Neural progenitor cell (in vitro differentiated cells): ENCODE measurements at regions not wholly inside any gene's neighbourhood (a gene's known extent, or its start where the extent isn't known, plus 50 kb on each side); places are given as distances from the start of the nearest gene placed in this dataset.

Experiments used
- DNase-seq: peaks from one replicate; pipeline ENCODE4 v3.0.0-alpha.2; 2016; ENCODE audit warnings: low spot score
- H2AFZ ChIP-seq: fragments of 200-600 bp; sonication (generic); replicated peaks from 2 replicates; pipeline ENCODE4 v1.6.1; 2016; ENCODE audit warnings: antibody characterized with exemption
- H3F3A ChIP-seq: fragments of 200-600 bp; sonication (generic); 2 replicates; pipeline ENCODE4 v1.6.1; 2016; ENCODE audit warnings: antibody characterized with exemption, low read depth
- H3K27ac ChIP-seq: fragments of 200-600 bp; sonication (generic); 2 replicates; pipeline ENCODE4 v1.5.1; 2016; ENCODE audit warnings: mild to moderate bottlenecking
- H3K27me3 ChIP-seq: fragments of 200-600 bp; sonication (generic); 2 replicates; pipeline ENCODE4 v1.6.1; 2016; ENCODE audit warnings: mild to moderate bottlenecking, moderate library complexity
- H3K36me3 ChIP-seq: fragments of 200-600 bp; sonication (generic); 2 replicates; pipeline ENCODE4 v1.5.1; 2016
- H3K4me1 ChIP-seq: fragments of 200-600 bp; sonication (generic); 2 replicates; pipeline ENCODE4 v1.6.1; 2016; ENCODE audit warnings: mixed run types
- H3K4me2 ChIP-seq: fragments of 200-600 bp; sonication (generic); 2 replicates; pipeline ENCODE4 v1.6.1; 2016
- H3K4me3 ChIP-seq: fragments of 200-600 bp; sonication (generic); 2 replicates; pipeline ENCODE4 v1.5.1; 2016
- H3K79me2 ChIP-seq: fragments of 200-600 bp; sonication (generic); 2 replicates; pipeline ENCODE4 v1.6.1; 2016; ENCODE audit warnings: low read depth
- H3K9ac ChIP-seq: fragments of 200-600 bp; sonication (generic); 2 replicates; pipeline ENCODE4 v1.6.1; 2016
- H3K9me3 ChIP-seq: fragments of 200-600 bp; sonication (generic); 2 replicates; pipeline ENCODE4 v1.5.1; 2016; ENCODE audit warnings: low read depth
- H4K20me1 ChIP-seq: fragments of 200-600 bp; sonication (generic); 2 replicates; pipeline ENCODE4 v1.6.1; 2016; ENCODE audit warnings: low read depth
- H3K27ac Mint-ChIP-seq: 3 replicates; pipeline ENCODE4 v1.8.0; 2021; ENCODE audit warnings: mixed read lengths
- H3K27me3 Mint-ChIP-seq: 2 replicates; pipeline ENCODE4 v1.8.0; 2022; ENCODE audit warnings: low read depth, mild to moderate bottlenecking, inconsistent platforms, moderate library complexity, mixed read lengths; ENCODE audit not compliant: insufficient read depth
- H3K36me3 Mint-ChIP-seq: 3 replicates; pipeline ENCODE4 v1.8.0; 2021; ENCODE audit warnings: mixed read lengths
- H3K4me1 Mint-ChIP-seq: 3 replicates; pipeline ENCODE4 v1.8.0; 2021; ENCODE audit warnings: mixed read lengths
- H3K4me3 Mint-ChIP-seq: 3 replicates; pipeline ENCODE4 v1.8.0; 2021; ENCODE audit warnings: mild to moderate bottlenecking, moderate library complexity, mixed read lengths
- H3K9me3 Mint-ChIP-seq: 3 replicates; pipeline ENCODE4 v1.8.0; 2020; ENCODE audit warnings: mixed read lengths
- EZH2 ChIP-seq: fragments of 200-600 bp; sonication (generic); IDR thresholded peaks from 2 replicates; pipeline ENCODE4 v1.6.1; 2017; ENCODE audit warnings: antibody characterized with exemption, mild to moderate bottlenecking, moderate library complexity
- EZH2phosphoT487 ChIP-seq: fragments of 200-600 bp; sonication (generic); IDR thresholded peaks from 2 replicates; pipeline ENCODE4 v1.6.1; 2017; ENCODE audit warnings: antibody characterized with exemption
- TF ChIP-seq, protein P1 (sequence below): fragments of 200-600 bp; sonication (generic); IDR thresholded peaks from 2 replicates; pipeline ENCODE4 v1.5.1; 2017; ENCODE audit warnings: antibody characterized with exemption, mild to moderate bottlenecking

DNA sequence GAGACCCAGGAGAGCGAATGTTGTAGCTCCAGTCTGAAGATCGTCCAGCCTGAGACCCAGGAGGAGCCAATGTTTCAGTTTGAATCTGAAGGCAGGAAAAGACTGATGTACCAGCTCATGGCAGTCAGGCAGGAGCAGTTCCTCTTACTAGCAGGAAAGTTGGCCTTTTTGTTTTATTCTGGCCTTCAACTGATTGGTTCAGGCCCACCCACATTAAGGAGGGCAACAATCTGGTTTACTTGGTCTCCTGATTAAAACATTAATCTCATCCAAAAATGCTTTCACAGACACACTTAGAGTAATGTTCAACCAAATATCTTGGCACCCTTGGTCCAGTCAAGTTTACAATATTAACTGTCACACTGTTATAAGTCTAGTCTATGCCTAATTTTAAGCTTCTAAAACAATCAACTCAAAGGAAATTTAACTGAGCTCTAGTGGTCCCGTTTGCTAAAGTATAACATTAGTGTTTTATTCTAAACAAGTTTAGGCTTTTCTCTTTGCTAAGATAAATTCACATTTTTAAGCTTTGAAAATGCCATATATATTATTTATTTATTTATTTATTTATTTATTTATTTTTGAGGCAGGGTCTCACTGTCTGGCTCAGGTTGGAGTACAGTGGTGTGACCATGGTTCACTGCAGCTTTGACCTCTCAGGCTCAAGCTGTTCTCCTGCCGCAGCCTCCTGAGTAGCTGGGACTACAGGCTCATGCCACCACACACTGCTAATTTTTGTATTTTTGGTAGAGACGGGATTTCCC is 275.5 kb upstream of the SLC35B3 start:
- Histone ChIP-seq H3K36me3 (no peaks in the 10 kb centered on the region), H4K20me1 (no peaks in the 10 kb centered on the region), H3K9me3 (no peaks in the 10 kb centered on the region), H3K9ac (no peak overlapping the region), H3K27ac (no peak overlapping the region), H3K4me2 (no peak overlapping the region), H2AFZ (no peak overlapping the region), H3K4me1 (no peaks in the 10 kb centered on the region), H3K4me3 (no peak overlapping the region), H3F3A (no peaks in the 10 kb centered on the region), H3K79me2 (no peaks in the 10 kb centered on the region), H3K27me3 (no peaks in the 10 kb centered on the region)
- H3K4me1 Mint-ChIP-seq: peaks cover 15% of the 10 kb centered on the region
- no peak for DNase-seq
- TF ChIP-seq EZH2phosphoT487: no peak
- TF ChIP-seq EZH2: no peak
- TF ChIP-seq, protein P1, sequence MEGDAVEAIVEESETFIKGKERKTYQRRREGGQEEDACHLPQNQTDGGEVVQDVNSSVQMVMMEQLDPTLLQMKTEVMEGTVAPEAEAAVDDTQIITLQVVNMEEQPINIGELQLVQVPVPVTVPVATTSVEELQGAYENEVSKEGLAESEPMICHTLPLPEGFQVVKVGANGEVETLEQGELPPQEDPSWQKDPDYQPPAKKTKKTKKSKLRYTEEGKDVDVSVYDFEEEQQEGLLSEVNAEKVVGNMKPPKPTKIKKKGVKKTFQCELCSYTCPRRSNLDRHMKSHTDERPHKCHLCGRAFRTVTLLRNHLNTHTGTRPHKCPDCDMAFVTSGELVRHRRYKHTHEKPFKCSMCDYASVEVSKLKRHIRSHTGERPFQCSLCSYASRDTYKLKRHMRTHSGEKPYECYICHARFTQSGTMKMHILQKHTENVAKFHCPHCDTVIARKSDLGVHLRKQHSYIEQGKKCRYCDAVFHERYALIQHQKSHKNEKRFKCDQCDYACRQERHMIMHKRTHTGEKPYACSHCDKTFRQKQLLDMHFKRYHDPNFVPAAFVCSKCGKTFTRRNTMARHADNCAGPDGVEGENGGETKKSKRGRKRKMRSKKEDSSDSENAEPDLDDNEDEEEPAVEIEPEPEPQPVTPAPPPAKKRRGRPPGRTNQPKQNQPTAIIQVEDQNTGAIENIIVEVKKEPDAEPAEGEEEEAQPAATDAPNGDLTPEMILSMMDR: no peak
- no peaks in the 10 kb centered on the region for H3K27me3 Mint-ChIP-seq
- no peak overlapping the region for H3K27ac Mint-ChIP-seq
- no peaks in the 10 kb centered on the region for H3K9me3 Mint-ChIP-seq
- H3K36me3 Mint-ChIP-seq: no peaks in the 10 kb centered on the region
- no peak overlapping the region for H3K4me3 Mint-ChIP-seq

- Histone ChIP-seq H3K4me2 (no peak overlapping the region), H3K9ac (no peak overlapping the region), H3K9me3 (no peaks in the 10 kb centered on the region), H3K27me3 (no peaks in the 10 kb centered on the region), H3K4me3 (no peak overlapping the region), H3K79me2 (no peaks in the 10 kb centered on the region), H3K27ac (no peak overlapping the region), H3K4me1 (peaks cover 6% of the 10 kb centered on the region), H3K36me3 (no peaks in the 10 kb centered on the region), H3F3A (peaks cover 10% of the 10 kb centered on the region), H4K20me1 (no peaks in the 10 kb centered on the region), H2AFZ (no peak overlapping the region)
- Mint-ChIP-seq H3K9me3 (no peaks in the 10 kb centered on the region), H3K27me3 (no peaks in the 10 kb centered on the region), H3K4me3 (no peak overlapping the region), H3K4me1 (peaks cover 20% of the 10 kb centered on the region), H3K27ac (no peak overlapping the region), H3K36me3 (no peaks in the 10 kb centered on the region)
- peak; percentile 44 for DNase-seq
- TF ChIP-seq EZH2 (no peak), EZH2phosphoT487 (no peak)
- TF ChIP-seq, protein P1: peak; percentile 61
Measured at GRCh38 chr6:8707956-8708772, 272.8 kb upstream of the SLC35B3 start.

DNA sequence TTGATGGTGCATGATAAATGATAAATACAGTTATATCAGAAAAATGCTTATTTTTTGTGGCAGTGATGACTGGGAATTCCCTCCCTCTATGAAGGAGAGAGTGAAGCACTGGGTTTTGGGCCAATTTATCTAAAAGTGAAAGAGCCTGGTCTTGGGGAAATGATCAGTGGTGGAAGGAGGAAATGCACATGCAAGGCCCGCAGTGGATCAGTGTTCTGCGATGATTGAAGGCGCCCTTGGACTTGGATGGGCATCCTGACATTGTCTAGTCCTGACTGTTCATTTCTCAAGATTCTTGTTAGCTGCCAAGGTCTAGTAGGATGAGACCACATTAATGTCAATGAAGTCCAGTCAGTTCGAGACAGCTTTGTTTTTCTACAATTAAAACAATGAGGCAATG is 272.0 kb upstream of the SLC35B3 start:
- Histone ChIP-seq H3K27me3 (no peaks in the 10 kb centered on the region), H3K4me1 (peaks cover 6% of the 10 kb centered on the region), H3K79me2 (no peaks in the 10 kb centered on the region), H3K4me3 (no peak overlapping the region), H3K9ac (no peak overlapping the region), H4K20me1 (no peaks in the 10 kb centered on the region), H2AFZ (no peak overlapping the region), H3F3A (peaks cover 10% of the 10 kb centered on the region), H3K36me3 (no peaks in the 10 kb centered on the region), H3K27ac (no peak overlapping the region), H3K9me3 (no peaks in the 10 kb centered on the region), H3K4me2 (no peak overlapping the region)
- Mint-ChIP-seq H3K27me3 (no peaks in the 10 kb centered on the region), H3K36me3 (no peaks in the 10 kb centered on the region), H3K27ac (no peak overlapping the region), H3K4me1 (peaks cover 20% of the 10 kb centered on the region), H3K9me3 (no peaks in the 10 kb centered on the region), H3K4me3 (no peak overlapping the region)
- no peak for TF ChIP-seq EZH2
- no peak for TF ChIP-seq EZH2phosphoT487
- TF ChIP-seq, protein P1: no peak
- DNase-seq: no peak
